T-cell (primary cell): ENCODE measurements at regions not wholly inside any gene's neighbourhood (a gene's known extent, or its start where the extent isn't known, plus 50 kb on each side); places are given as distances from the start of the nearest gene placed in this dataset.

Experiments used
- ATAC-seq, 4 experiments: fragments of 200-7000 bp in 3 of 4; fragments of 150-1000 bp in 1 of 4; cut with Tn5 transposase; replicated peaks in 1 of 4; 1 replicate in 3 of 4; 2 replicates in 1 of 4; pipeline ENCODE4 v1.10.0; 2021; ENCODE audit warnings: moderate library complexity in 3 of 4, mild to moderate bottlenecking in 2 of 4, moderate number of reproducible peaks in 1 of 4
- CTCF ChIA-PET, 2 donors: fragments of 300-600 bp; sonication (Branson Sonifier 250); formaldehyde crosslinking; loops; one replicate each; lab custom pipeline; 2022; ENCODE audit warnings: antibody characterized with exemption in 2 of 2; lab: Charles Lee
- POLR2A ChIA-PET, 2 donors: fragments of 300-600 bp; sonication (Branson Sonifier 250); formaldehyde crosslinking; loops; one replicate each; lab custom pipeline; 2022; ENCODE audit warnings: antibody characterized with exemption in 2 of 2; lab: Charles Lee
- DNase-seq, 35 experiments: peaks; one replicate each; pipeline versions ENCODE4 v3.0.0 to v3.0.0-alpha.2; 2013 to 2023
- H3K27ac ChIP-seq: one replicate; pipeline ENCODE4 v1.5.1; 2013; ENCODE audit warnings: low read length
- H3K27me3 ChIP-seq, 2 experiments: replicated peaks in 1 of 2; 1 replicate in 1 of 2; 2 replicates in 1 of 2; pipeline versions ENCODE4 v1.6.1 to v1.7.0; 2013; ENCODE audit warnings: low read length in 1 of 2, mixed read lengths in 1 of 2; ENCODE audit not compliant: control insufficient read depth in 2 of 2, insufficient read depth in 2 of 2; ENCODE audit errors: extremely low read depth in 1 of 2
- H3K36me3 ChIP-seq, 2 donors: 1 replicate in 1 of 2; 2 replicates in 1 of 2; pipeline versions ENCODE4 v1.6.1 to v1.7.0; 2013; ENCODE audit warnings: low read length in 1 of 2; ENCODE audit not compliant: control insufficient read depth in 2 of 2, insufficient read depth in 1 of 2; ENCODE audit errors: extremely low read depth in 1 of 2
- H3K4me1 ChIP-seq, 2 experiments: 1 replicate in 1 of 2; 2 replicates in 1 of 2; pipeline versions ENCODE4 v1.6.1 to v1.7.0; 2013; ENCODE audit warnings: low read length in 2 of 2, mixed read lengths in 1 of 2; ENCODE audit not compliant: insufficient read depth in 2 of 2, control insufficient read depth in 1 of 2; ENCODE audit errors: extremely low read depth in 1 of 2
- H3K4me3 ChIP-seq, 2 donors: 1 replicate in 1 of 2; 2 replicates in 1 of 2; pipeline versions ENCODE4 v1.5.1 to v1.7.0; 2013; ENCODE audit warnings: mild to moderate bottlenecking in 2 of 2, low read length in 1 of 2, moderate library complexity in 1 of 2; ENCODE audit not compliant: control insufficient read depth in 1 of 2; ENCODE audit errors: extremely low read depth in 1 of 2
- H3K9me3 ChIP-seq: 2 replicates; pipeline ENCODE4 v1.7.0; 2013
- H3K27ac Mint-ChIP-seq, 2 donors: one replicate each; pipeline ENCODE4 v1.8.0; 2020 to 2021; ENCODE audit warnings: mild to moderate bottlenecking in 2 of 2, mixed read lengths in 2 of 2
- H3K27me3 Mint-ChIP-seq, 2 donors: one replicate each; pipeline ENCODE4 v1.8.0; 2021 to 2022; ENCODE audit warnings: mixed read lengths in 2 of 2
- H3K36me3 Mint-ChIP-seq: one replicate; pipeline ENCODE4 v1.8.0; 2021; ENCODE audit warnings: mixed read lengths
- H3K4me1 Mint-ChIP-seq, 3 donors: one replicate each; pipeline ENCODE4 v1.8.0; 2020 to 2022; ENCODE audit warnings: mixed read lengths in 3 of 3, mild to moderate bottlenecking in 1 of 3
- H3K4me3 Mint-ChIP-seq, 3 donors: one replicate each; pipeline ENCODE4 v1.8.0; 2020 to 2022; ENCODE audit warnings: mild to moderate bottlenecking in 3 of 3, mixed read lengths in 3 of 3, moderate library complexity in 3 of 3
- H3K9me3 Mint-ChIP-seq, 3 donors: one replicate each; pipeline ENCODE4 v1.8.0; 2020 to 2022; ENCODE audit warnings: mixed read lengths in 3 of 3
- WGBS: methylation state at CpG from one replicate; pipeline ENCODE4 v1.1.5; 2013; ENCODE audit warnings: missing lambda C conversion rate; ENCODE audit not compliant: insufficient coverage; 5-methylcytosine and 5-hydroxymethylcytosine counted together

DNA sequence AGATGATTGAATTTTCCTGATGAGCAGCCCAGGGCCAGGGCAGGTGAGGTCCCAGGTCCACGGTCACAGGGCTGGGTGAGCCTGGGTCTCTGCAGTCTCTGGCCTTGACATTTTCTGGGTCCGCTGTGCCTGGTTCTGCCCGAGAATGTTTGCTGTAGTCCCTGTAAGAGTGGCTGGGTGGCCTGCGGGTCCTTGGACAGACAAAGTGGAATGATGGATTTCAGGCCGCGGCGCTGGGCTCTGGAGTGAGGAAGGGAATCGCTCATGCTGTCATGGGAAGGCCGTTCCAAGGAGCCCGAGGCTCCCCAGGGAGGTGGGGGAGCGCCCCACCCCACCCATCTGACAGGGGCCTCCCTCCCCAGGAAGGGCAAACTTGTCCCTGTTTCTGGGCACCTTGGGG is 153.5 kb upstream of the CIBAR2 start:
- CTCF ChIA-PET, result no interaction called here

DNA sequence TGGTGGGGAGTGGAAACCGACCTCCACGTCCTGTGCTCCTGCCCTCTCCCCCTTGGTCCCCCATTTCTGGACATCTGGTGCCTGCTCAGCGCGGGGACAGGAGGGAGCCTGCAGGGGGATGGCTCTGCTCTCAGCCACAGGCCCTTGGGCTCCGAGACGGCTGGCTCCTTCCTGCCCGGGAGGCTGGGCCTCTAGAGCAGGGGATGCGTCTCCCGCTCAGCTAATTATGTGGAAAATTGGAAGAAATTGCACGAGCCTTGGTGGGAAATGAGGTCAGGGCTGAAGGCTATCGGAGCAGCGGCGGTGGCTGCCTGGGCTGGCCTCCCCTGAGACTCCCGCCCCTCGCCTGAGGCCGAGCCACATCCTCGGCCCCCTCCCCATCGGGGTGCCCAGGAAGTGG is 154.6 kb upstream of the CIBAR2 start:
- Mint-ChIP-seq H3K4me3 (no peak overlapping the region), H3K27ac (no peak overlapping the region), H3K27me3 (peaks cover 5 to 13% of the 10 kb centered on the region in 2 donors), H3K36me3 (no peaks in the 10 kb centered on the region), H3K9me3 (no peaks in the 10 kb centered on the region), H3K4me1 (peaks cover 4 to 6% (median 5%) of the 10 kb centered on the region in 3 donors)
- ATAC-seq (no peak), DNase-seq (no peak)
- Histone ChIP-seq H3K36me3 (no peaks in the 10 kb centered on the region), H3K4me1 (peaks cover 1 to 2% of the 10 kb centered on the region in 2 experiments), H3K27ac (no peak overlapping the region), H3K4me3 (no peak overlapping the region), H3K9me3 (no peaks in the 10 kb centered on the region), H3K27me3 (peaks cover 0 to 45% of the 10 kb centered on the region in 2 experiments)
- ChIA-PET CTCF (no interaction called here), POLR2A (interaction anchor here in 1 of 2 donors (0.5 kb wide), 1 partner anchor 444 kb away, joined by 6 read pairs; no protein-coding TSS in a partner anchor)
- WGBS, result 89% methylated on average over 5 of the region's 18 CpGs

More for the DNA sequence above, 153.5 kb upstream of the CIBAR2 start:
- no peaks in the 10 kb centered on the region for H3K9me3 Mint-ChIP-seq
- Histone ChIP-seq H3K4me1 (peaks cover 4% of the 10 kb centered on the region in 2 experiments), H3K4me3 (no peak overlapping the region), H3K27ac (no peak overlapping the region), H3K27me3 (peaks cover 0 to 53% of the 10 kb centered on the region in 2 experiments), H3K9me3 (no peaks in the 10 kb centered on the region), H3K36me3 (no peaks in the 10 kb centered on the region)
- ATAC-seq, result no peak
- H3K27me3 Mint-ChIP-seq, result peaks cover 5 to 8% of the 10 kb centered on the region in 2 donors
- H3K4me3 Mint-ChIP-seq, result no peak overlapping the region
- DNase-seq, result no peak
- H3K36me3 Mint-ChIP-seq, result no peaks in the 10 kb centered on the region
- no peak overlapping the region for H3K27ac Mint-ChIP-seq
- POLR2A ChIA-PET, result no interaction called here
- WGBS, result 86% methylated on average over 6 of the region's 11 CpGs
- H3K4me1 Mint-ChIP-seq, result peaks cover 5 to 7% (median 5%) of the 10 kb centered on the region in 3 donors

DNA sequence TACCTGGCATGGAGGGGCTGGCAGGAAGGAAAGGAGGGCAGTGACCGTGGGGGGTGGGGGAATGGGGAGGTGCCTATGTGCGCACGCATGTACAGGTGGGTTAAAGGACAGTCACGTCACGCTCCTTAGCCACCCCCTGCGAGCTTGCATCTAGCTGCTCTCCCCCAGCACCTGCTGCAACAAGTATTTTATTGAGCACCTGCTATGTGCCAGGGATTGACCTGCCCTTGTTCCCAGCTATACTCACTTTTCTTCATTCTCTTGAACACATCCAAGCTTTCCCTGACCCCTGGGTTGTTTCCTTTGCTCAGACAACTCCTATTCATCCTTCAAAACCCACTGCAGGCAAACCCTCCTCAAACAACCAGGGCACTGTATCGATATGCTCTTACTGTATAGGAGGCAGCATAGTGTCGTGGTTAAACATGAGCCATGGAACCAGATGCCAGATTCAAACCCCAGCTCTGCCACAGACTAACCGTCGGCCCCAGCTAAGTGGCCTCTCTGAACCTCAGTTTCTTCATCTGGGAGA is 155.2 kb upstream of the CIBAR2 start:
- ChIA-PET CTCF (interaction anchor here in 1 of 2 donors (0.7 kb wide), 1 partner anchor 35 kb away, joined by 3 read pairs; no protein-coding TSS in a partner anchor), POLR2A (interaction anchor here in 1 of 2 donors (0.5 kb wide), 1 partner anchor 443 kb away, joined by 6 read pairs; no protein-coding TSS in a partner anchor)
- H3K27me3 Mint-ChIP-seq, result peaks cover 0 to 13% of the 10 kb centered on the region in 2 donors
- Histone ChIP-seq H3K27me3 (peaks cover 0 to 41% of the 10 kb centered on the region in 2 experiments), H3K27ac (no peak overlapping the region), H3K4me3 (no peak overlapping the region), H3K9me3 (no peaks in the 10 kb centered on the region), H3K36me3 (no peaks in the 10 kb centered on the region), H3K4me1 (no peaks in the 10 kb centered on the region)
- WGBS, result 88% methylated on average over 5 of the region's 10 CpGs
- DNase-seq (no peak), ATAC-seq (no peak)
- no peaks in the 10 kb centered on the region for H3K9me3 Mint-ChIP-seq
- H3K27ac Mint-ChIP-seq, result no peak overlapping the region
- no peak overlapping the region for H3K4me3 Mint-ChIP-seq
- no peaks in the 10 kb centered on the region for H3K4me1 Mint-ChIP-seq
- no peaks in the 10 kb centered on the region for H3K36me3 Mint-ChIP-seq

- peaks cover 0 to 40% of the 10 kb centered on the region in 2 experiments for H3K27me3 ChIP-seq
Observed at GRCh38 chr16:85269165-85269564, 156.9 kb upstream of the CIBAR2 start.

GRCh38 chr16:85270374-85270773 is 158.1 kb upstream of the CIBAR2 start:
- no peak for ATAC-seq
- Histone ChIP-seq H3K4me3 (no peak overlapping the region), H3K27ac (no peak overlapping the region), H3K27me3 (peaks cover 0 to 45% of the 10 kb centered on the region in 2 experiments), H3K36me3 (no peaks in the 10 kb centered on the region), H3K9me3 (no peaks in the 10 kb centered on the region), H3K4me1 (no peaks in the 10 kb centered on the region)
- H3K9me3 Mint-ChIP-seq, result no peaks in the 10 kb centered on the region
- WGBS, result 90% methylated on average over 9 of the region's 13 CpGs
- H3K4me3 Mint-ChIP-seq, result no peak overlapping the region
- no peaks in the 10 kb centered on the region for H3K36me3 Mint-ChIP-seq
- ChIA-PET POLR2A (no interaction called here), CTCF (no interaction called here)
- DNase-seq, result no peak
- H3K27me3 Mint-ChIP-seq, result peaks cover 5 to 15% of the 10 kb centered on the region in 2 donors
- no peaks in the 10 kb centered on the region for H3K4me1 Mint-ChIP-seq
- H3K27ac Mint-ChIP-seq, result no peak overlapping the region

More at GRCh38 chr16:85269165-85269564, 156.9 kb upstream of the CIBAR2 start:
- no peak overlapping the region for H3K27ac Mint-ChIP-seq
- H3K36me3 ChIP-seq, result no peaks in the 10 kb centered on the region
- ATAC-seq (no peak), DNase-seq (no peak)
- no peak overlapping the region for H3K27ac ChIP-seq
- no peaks in the 10 kb centered on the region for H3K36me3 Mint-ChIP-seq
- no peaks in the 10 kb centered on the region for H3K9me3 Mint-ChIP-seq
- H3K27me3 Mint-ChIP-seq, result peaks cover 5 to 15% of the 10 kb centered on the region in 2 donors
- ChIA-PET CTCF (no interaction called here), POLR2A (no interaction called here)
- 68% methylated on average over 5 of the region's 9 CpGs for WGBS
- H3K4me3 Mint-ChIP-seq, result no peak overlapping the region
- H3K9me3 ChIP-seq, result no peaks in the 10 kb centered on the region
- no peaks in the 10 kb centered on the region for H3K4me1 ChIP-seq
- no peaks in the 10 kb centered on the region for H3K4me1 Mint-ChIP-seq
- H3K4me3 ChIP-seq, result no peak overlapping the region

GRCh38 chr16:85271198-85271597 is 158.9 kb upstream of the CIBAR2 start:
- H3K27ac ChIP-seq, result no peak overlapping the region
- Mint-ChIP-seq H3K27me3 (peaks cover 5 to 15% of the 10 kb centered on the region in 2 donors), H3K4me1 (no peaks in the 10 kb centered on the region), H3K36me3 (no peaks in the 10 kb centered on the region), H3K9me3 (no peaks in the 10 kb centered on the region), H3K4me3 (no peak overlapping the region), H3K27ac (no peak overlapping the region)
- 94% methylated on average over 4 of the region's 7 CpGs for WGBS
- peaks cover 0 to 44% of the 10 kb centered on the region in 2 experiments for H3K27me3 ChIP-seq
- peaks cover 0 to 3% of the 10 kb centered on the region in 2 experiments for H3K4me1 ChIP-seq
- CTCF ChIA-PET, result no interaction called here
- H3K36me3 ChIP-seq, result no peaks in the 10 kb centered on the region
- ATAC-seq (no peak), DNase-seq (no peak)
- no peak overlapping the region for H3K4me3 ChIP-seq
- H3K9me3 ChIP-seq, result no peaks in the 10 kb centered on the region
- POLR2A ChIA-PET, result no interaction called here
